Fibroblast of peridontal ligament (primary cell): ENCODE measurements at regions not wholly inside any gene's neighbourhood (a gene's known extent, or its start where the extent isn't known, plus 50 kb on each side); places are given as distances from the start of the nearest gene placed in this dataset.

Experiments
- DNase-seq: peaks from one replicate; pipeline ENCODE4 v3.0.0-alpha.2; 2010; ENCODE audit errors: extremely low read depth

GRCh38 chr18:79626905-79627749, 52.5 kb upstream of the CTDP1 start:
- no peak for DNase-seq

- no peak for DNase-seq
Measured at GRCh38 chr18:79627750-79628294, 51.8 kb upstream of the CTDP1 start.

DNA sequence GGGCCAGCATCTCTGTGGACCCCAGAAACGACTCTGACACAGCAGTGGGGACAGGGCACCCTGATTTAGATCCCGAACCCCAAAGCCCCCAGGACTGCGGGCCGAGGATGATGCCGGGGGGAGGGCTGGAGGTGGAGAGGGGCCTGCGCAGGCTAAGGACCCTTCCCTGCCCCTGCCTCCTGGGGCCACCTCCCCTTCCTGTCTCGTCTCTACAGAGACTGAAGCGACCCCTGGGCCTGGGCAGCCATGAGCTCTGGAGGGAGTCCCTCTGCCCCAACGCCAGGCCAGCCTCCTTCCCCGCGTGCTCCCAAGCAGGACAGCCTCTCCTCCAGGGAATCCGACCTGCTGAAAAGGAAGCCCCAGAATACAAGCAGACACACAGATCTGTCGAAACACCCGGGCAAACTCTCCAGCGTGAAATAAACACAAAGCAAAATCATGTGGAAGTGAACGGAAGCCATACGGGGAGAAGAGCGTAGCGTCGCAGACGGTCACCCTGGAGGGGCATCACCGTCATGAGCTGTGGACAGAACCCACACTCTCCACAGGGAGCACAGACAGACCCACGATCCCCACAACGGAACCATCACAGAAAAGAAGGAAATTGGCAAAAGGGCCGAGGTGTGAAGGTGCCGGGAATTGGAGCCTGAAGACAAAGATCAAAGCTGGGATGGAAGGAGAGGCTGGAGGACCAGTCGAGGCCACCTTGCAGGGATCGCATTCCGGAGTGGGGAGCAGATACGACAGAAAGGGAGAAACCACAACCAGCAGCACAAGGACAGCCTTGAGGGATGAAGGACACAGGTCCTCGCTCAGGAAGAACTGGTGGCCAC, 51.0 kb upstream of the CTDP1 start:
- DNase-seq = no peak

- no peak for DNase-seq
Measured at GRCh38 chr18:79629249-79629558, 50.4 kb upstream of the CTDP1 start.

GRCh38 chr18:79629606-79630005, 50.0 kb upstream of the CTDP1 start:
- no peak for DNase-seq
